ENCODE measurements at regions not wholly inside any gene's neighbourhood (a gene's known extent, or its start where the extent isn't known, plus 50 kb on each side); places are given as distances from the start of the nearest gene placed in this dataset.

GRCh38 chr14:83470466-83470865 lies 1936.8 kb upstream of the SEL1L start (continued):
- no peak for TF ChIP-seq ZNF462 (CRISPR knock-in tag; IDR thresholded peaks at IDR 0.05)
- TF ChIP-seq ZNF114 (CRISPR knock-in tag; IDR thresholded peaks at IDR 0.05), result no peak
- no peak for TF ChIP-seq CREB1 (CRISPR knock-in tag; IDR thresholded peaks at IDR 0.05; ENCODE audit: low read depth)
- no peak for TF ChIP-seq ZNF331 (CRISPR knock-in tag; IDR thresholded peaks at IDR 0.05; ENCODE audit: low read depth)
- TF ChIP-seq EZH2phosphoT487 (IDR thresholded peaks at IDR 0.05; ENCODE audit: unreplicated experiment), result no peak
- no peak for TF ChIP-seq EZH2 (IDR thresholded peaks at IDR 0.05; ENCODE audit: low read depth, unreplicated experiment)
- no peak for TF ChIP-seq NANOG (IDR thresholded peaks at IDR 0.05; ENCODE audit: borderline replicate concordance)

- Mint-ChIP-seq H3K9me3 (no peaks in the 10 kb centered on the region), H3K4me1 (no peaks in the 10 kb centered on the region), H3K36me3 (ENCODE audit: low read depth) (no peaks in the 10 kb centered on the region), H3K4me3 (no peak overlapping the region), H3K27ac (no peak overlapping the region), H3K27me3 (ENCODE audit: insufficient read depth, low read depth, poor library complexity) (no peaks in the 10 kb centered on the region)
- Histone ChIP-seq H3K4me2 (no peak overlapping the region), H4K20me1 (replicated peaks; ENCODE audit: insufficient read depth) (no peaks in the 10 kb centered on the region), H3K4me3 (no peak overlapping the region), H3K4me1 (ENCODE audit: insufficient read depth) (no peaks in the 10 kb centered on the region), H3K27me3 (ENCODE audit: insufficient read depth) (no peaks in the 10 kb centered on the region), H3K27ac (ENCODE audit: low read depth) (no peak overlapping the region), H3K9me2 (ENCODE audit: insufficient read depth) (no peaks in the 10 kb centered on the region), H3K79me2 (replicated peaks; ENCODE audit: insufficient read depth) (no peaks in the 10 kb centered on the region), H3F3A (replicated peaks; ENCODE audit: low read depth) (no peaks in the 10 kb centered on the region), H3K36me3 (ENCODE audit: insufficient read depth) (no peaks in the 10 kb centered on the region), H2AFZ (no peak overlapping the region)
- no peak for ATAC-seq
- no peak for DNase-seq (ENCODE audit: low spot score)
- TF ChIP-seq ZNF462 (CRISPR knock-in tag; IDR thresholded peaks at IDR 0.05) (no peak), EZH2 (IDR thresholded peaks at IDR 0.05; ENCODE audit: low read depth, unreplicated experiment) (no peak), ZNF331 (CRISPR knock-in tag; IDR thresholded peaks at IDR 0.05; ENCODE audit: low read depth) (no peak), STAT1 (IDR thresholded peaks at IDR 0.05; ENCODE audit: unreplicated experiment) (no peak), JUNB (IDR thresholded peaks at IDR 0.05; ENCODE audit: unreplicated experiment) (no peak), ZNF114 (CRISPR knock-in tag; IDR thresholded peaks at IDR 0.05) (no peak), EZH2phosphoT487 (IDR thresholded peaks at IDR 0.05; ENCODE audit: unreplicated experiment) (no peak)
These were observed 1937.5 kb upstream of the SEL1L start for GRCh38 chr14:83470959-83471695.

Measured in GM23338 (cell line).